ENCODE measurements at regions not wholly inside any gene's neighbourhood (a gene's known extent, or its start where the extent isn't known, plus 50 kb on each side); places are given as distances from the start of the nearest gene placed in this dataset.

DNA sequence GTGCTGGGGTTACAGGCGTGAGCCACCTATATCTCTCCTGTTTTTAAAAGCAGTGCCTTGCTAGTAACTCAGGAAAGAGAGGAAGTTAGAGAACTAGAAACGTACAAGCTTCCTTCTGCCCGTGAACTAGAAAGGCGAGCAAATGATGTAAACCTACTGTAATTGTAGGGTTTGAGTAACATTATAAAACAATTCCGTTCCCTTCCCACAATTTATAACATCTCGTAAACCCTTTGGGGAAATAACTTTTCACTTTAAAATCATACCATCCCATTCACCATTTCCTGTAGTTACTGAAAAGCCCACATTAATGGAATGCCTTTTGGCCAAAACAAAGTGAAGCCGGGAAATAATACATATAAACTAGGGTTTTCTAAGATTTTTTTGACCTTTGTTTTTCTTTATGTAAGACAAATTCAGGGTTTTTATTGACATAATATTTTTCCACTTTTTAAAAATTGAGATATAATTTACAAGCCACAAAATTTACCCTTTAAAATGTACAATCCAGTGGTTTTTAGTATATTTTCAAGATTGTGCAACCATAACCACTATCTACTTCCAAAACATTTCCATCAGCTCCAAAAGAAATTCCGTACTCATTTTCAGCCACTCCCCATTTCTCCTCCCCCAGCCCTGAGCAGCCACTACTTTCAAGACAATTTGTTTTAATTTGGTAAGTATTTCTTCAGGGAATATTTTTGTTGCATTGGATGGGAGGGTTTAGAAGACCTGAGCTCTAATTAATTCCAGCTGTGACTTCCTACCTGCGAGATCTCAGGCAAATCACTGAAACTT, 175.1 kb upstream of the PDE10A start:
- TF ChIP-seq CTCF (IDR thresholded peaks at IDR 0.05) (no peak), EP300 (IDR thresholded peaks at IDR 0.05) (no peak), POLR2A (IDR thresholded peaks at IDR 0.05; ENCODE audit: low read depth) (no peak), POLR2AphosphoS5 (IDR thresholded peaks at IDR 0.05) (no peak)

Data from esophagus muscularis mucosa (tissue), 4 donors.